ENCODE measurements at regions not wholly inside any gene's neighbourhood (a gene's known extent, or its start where the extent isn't known, plus 50 kb on each side); places are given as distances from the start of the nearest gene placed in this dataset.
"Not testable (repeated sequence)": the region's sequence is repeated elsewhere in the genome, so short reads cannot be mapped to it uniquely, and the experiment has no call there.

DNA sequence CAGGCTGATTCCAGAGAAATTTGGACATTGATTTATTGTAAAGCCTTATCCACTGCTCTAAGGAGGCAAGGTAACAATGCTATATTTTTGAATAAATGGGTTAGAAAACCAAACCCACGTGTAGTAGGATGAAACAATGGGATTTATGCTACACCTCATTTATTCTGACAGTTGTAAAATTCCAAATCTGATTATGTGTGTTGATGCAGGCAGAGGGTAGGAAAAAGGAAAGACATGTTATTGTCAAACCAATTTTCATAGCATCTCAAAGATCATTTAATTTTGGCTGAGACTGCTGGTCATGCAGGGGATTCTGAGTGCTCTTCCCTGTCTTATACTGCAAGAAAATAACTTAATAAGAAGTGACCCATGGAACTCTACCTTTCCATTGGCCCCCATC, 1219.9 kb upstream of the SORCS1 start:
- DNase-seq, result no peak

DNA sequence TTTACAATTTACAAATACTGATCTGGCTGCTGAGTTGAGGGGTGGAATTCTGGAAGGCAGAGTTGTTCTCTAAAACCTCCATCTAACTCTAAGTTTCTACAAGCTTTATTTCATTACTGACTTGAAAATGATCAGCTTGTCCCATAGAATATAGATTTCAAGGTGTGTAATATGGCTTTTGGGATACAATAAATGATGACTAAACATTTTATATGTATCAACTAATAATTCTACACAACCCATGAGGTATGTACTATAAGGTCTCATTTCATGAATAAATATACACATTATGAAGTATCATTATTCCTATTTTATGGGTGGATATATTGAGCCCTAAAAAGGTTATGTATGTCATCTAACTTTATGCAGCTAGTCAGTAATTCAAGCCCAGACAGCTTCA, 1214.3 kb upstream of the SORCS1 start:
- no peak for DNase-seq

DNA sequence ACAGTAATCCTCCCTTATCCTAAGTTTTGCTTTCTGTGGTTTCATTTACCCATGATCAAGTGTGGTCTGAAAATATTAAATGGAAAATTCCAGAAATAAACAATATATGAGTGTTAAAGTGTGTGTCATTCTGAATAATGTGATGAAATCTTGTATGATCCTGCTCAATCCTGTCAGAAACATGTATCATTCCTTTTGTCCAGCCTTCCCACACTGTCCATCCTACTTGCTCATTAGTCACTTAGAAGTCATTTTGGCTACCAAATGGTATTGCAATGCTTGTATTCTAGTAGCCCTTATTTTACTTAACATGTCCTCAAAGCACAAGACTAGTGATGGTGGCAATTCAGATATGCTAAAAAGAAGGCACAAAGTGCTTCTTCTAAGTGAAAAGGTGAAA, 1211.2 kb upstream of the SORCS1 start:
- no peak for DNase-seq

DNA sequence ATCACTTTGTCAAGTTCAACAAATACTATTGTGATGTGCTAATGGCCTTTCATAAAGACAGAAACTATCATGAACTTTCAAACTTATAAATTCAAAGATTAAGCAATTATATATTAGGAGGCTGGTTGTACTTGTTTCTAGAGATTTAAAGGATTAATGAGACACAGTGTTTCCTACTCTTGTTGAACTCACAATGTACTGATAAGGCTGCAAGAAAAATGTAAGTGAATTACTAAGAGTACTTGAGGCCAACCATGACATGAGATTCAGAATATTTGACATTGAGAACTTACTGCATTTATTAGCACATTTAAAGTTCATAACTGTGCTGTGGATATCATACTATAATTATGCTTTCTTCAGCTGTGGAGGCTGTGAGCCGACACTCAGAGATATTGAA, 1210.5 kb upstream of the SORCS1 start:
- no peak for DNase-seq

DNA sequence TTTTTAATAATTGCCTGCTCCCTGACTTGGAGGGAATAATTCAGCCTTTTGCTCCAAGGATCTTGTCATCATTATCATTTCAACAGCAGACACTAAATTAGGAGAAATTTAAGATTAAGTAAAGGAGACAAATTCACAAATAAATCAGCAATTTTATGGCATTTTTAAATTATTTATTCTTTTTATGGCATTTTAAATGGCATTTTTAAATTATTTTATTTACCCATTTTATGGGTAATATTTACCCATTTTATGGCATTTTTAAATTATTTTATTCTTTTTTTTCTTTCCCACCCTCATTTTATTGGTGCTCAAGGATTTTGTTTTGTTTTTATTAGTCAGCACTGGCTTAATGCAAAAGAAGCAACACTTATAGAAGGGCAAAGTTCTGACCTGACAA, 1201.0 kb upstream of the SORCS1 start:
- DNase-seq, result no peak

DNA sequence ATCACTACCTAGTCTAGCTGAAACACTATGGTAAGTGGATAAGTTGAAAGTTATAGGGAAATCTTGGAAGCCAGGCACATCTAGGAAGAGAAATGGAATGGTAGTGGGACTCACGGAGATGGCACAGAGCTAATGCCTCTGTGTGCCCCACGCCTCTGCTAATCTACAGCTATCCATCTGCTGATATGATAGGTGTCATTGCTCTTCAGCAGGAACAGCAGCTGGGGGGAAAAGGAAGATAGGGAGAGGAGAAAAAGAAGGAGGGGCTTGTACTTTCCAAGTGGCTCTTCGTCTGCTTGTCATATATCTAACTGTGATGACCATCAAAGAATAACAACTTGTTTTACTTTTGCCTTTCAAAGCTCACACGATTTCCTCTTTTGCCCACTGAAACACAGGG, 1199.1 kb upstream of the SORCS1 start:
- no peak for DNase-seq

DNA sequence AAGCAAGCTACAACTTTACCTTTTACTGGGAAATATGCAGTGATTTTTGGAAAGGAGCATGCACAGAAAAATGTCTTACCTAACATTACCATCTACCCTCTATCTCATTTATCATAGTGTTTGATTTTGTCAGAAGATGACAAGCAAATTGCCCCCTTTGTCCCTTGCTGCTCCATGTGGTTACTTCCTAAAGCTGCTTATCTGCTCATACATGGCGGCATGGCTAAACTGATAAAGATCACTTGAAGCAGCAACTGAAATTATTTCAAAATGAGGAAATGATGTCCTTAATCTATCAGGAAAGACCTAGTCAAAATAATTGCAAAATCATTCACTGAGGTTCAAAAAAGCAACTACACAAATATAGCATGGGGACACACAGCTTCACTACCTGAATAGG, 1198.5 kb upstream of the SORCS1 start:
- no peak for DNase-seq

DNA sequence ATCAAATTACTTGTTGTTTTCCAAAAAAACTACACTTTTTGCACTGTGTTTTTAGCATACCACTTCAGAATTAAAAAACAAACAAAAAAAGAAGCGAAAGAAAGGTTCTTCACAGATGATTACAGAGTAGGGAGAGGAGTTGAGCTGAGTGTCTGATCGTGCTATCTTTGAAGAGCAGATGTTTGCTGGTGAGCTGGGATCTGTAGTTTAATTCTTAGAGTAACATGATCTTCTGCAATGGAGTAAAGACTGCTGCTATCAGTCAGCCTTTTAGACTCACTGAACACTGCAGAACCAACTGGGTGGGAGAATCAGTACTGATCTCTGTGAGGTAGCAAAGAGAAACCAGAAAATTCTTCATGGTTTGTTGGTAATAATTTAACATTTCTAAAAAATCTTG, 1197.8 kb upstream of the SORCS1 start:
- DNase-seq, result no peak

DNA sequence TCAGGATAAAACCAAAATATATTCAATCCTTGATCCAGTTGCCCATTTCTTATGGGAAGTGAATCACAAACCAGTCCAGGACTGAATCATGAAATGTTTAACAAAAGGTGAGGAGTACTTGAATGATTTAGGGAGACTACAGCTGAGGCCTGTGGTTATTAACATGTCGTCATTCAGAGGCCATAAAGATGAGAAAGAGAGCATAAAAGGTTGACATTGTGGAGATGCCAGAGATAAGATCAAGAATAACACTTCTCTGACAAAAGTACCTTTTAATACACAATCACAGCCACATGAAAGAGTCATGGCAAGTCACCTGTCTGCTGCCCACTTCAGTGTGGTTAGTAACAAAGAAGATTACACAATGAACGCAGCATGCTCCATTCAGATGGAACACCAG, 1195.7 kb upstream of the SORCS1 start:
- DNase-seq, result no peak

DNA sequence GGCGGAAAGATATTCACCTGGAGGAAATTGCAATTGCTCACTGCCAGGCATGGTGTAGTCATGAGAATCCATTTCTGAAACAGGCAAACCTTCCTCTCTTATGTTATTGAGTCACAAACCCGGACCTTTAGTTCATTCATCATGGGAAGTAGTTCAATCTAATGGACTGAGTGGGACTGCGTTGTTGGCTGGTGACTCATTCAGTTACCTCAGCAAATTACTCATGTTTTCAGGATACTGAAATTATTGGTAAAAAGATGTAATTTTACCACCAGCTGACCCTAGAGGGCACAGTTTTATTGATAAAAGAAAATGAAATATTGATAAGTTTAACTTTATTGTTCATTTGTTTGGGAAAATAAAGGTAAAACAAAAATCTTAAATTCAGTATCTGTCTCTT, 1194.4 kb upstream of the SORCS1 start:
- no peak for DNase-seq

DNA sequence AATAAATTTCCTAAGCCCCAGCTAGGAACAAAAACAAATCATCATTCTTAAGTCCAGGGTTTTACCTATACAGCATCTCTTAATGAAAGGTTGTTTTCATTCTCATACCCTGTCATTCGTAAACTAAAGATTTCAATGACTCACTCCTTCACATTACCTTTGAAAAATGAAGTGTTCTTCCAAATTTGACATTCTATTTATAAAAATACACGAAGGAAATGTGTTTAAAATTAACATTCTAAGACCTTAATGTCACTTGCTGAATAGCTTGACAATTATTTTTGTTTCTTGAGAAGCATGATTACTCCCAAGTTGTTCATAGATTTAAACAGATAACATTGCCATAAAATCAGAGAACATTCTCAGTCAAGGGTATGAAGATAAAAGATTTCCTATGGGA, 1188.3 kb upstream of the SORCS1 start:
- no peak for DNase-seq

DNA sequence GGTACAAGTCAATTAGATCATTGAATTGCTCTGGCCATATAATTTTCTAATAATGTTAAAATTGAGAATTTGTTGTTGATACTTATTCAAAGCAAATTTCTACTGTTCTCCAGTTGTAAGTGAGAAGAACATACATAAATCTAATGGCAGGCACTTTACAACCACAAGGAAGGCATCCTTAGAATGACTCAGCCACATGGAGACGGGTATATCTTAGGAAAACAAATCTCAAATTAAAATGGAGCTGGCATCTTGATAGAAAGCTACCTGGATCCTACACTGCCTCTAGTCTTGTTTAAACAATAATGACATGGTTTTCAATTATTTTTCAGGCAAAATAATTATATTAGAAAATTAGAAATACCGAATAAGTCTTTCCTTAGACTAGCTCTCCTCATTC, 1183.7 kb upstream of the SORCS1 start:
- no peak for DNase-seq

DNA sequence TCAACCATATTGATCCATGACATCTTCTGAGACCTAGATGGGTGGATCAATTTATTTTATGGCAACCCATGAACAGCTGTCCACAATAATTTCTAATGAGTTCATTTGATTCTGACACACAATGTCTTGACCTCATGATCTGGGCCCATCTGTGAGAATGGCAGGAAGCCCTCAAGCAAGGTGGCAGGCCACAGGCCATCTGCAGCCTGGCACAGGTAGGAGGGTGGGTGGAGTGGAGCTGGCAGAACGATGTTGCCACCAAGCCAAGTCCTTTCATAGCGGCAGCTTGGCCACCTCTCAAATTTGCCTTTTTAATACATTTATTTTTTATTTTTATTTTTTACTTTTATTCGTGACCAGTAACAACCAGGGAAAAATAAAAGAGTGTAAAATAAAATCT, 1181.6 kb upstream of the SORCS1 start:
- no peak for DNase-seq

DNA sequence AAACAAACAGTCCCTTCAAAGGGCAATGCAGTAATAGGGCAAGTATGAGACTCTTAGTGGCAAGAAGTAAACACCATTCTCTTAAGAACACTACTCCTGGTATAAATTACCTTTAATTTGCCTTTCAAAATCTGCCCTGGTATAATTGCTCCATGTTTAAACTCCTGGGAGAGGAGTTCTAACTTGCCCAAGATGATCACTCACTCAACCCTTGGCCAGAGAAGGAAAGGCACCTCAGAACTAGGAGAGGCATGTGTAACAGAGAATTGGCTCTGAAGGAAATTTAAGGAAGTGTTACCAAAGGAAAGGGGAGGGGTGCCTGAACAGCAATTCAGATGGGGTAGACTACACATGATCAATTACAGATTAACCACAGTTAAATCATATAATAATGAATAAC, 1173.6 kb upstream of the SORCS1 start:
- DNase-seq, result no peak

DNA sequence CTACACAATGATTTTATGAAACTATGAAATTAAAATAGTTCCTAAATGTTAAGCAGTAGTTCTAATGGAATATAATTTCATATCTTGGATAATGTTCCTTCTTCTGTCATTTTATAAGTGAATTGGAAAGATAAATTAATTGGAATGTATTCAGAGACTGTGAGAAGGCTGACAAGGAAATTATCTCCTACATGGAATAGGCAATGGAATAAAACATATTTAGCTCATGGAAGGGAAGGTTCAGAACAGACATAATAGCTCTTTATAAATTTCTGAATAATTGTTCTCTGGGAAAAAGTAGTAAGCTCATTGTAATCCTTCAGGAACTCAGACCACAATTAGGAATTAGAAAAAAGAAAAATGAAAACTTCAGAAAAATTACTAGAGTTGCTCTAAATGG, 1172.3 kb upstream of the SORCS1 start:
- no peak for DNase-seq

DNA sequence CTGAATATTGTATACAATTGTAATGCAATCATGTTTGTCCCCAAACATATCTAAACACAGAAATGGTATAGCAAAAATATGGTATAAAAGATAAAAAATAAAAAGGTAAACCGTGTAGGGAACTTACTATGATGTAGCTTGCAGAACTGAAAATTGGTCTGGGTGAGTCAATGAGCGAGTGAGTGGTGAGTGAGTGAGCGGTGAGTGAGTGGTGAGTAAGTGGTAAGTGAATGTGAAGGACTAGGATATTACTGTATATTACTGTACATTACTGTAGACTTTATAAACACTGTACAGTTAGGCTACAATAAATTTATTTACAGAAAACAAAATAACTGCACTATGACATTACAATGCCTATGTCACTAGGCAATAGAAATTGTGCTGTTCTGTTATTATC, 1163.2 kb upstream of the SORCS1 start:
- DNase-seq, result no peak

DNA sequence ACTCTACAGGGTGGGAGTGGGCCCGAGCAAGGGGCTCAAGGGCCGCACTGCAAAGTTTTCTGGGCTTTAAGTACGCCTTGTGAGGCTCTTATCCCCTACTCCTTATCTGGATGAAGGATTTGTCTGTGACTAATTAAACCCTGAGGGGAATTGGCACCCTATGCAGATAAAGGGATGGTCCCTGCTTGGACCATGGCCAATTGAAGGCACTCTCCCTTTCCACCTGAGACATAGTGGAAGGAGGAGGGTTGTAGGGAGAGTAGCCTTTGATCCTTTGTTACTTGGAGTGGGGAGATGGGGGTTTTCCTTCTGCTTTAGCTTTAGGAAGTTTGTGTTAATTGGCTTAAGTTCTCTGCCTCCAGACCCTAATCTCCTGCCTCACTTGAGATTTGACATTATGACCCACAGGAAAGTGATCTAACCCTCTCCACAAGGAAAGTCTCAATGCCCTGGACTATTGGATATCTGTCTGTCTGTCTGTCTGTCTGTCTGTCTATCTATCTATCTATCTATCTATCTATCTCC, 1158.8 kb upstream of the SORCS1 start:
- no peak for DNase-seq

DNA sequence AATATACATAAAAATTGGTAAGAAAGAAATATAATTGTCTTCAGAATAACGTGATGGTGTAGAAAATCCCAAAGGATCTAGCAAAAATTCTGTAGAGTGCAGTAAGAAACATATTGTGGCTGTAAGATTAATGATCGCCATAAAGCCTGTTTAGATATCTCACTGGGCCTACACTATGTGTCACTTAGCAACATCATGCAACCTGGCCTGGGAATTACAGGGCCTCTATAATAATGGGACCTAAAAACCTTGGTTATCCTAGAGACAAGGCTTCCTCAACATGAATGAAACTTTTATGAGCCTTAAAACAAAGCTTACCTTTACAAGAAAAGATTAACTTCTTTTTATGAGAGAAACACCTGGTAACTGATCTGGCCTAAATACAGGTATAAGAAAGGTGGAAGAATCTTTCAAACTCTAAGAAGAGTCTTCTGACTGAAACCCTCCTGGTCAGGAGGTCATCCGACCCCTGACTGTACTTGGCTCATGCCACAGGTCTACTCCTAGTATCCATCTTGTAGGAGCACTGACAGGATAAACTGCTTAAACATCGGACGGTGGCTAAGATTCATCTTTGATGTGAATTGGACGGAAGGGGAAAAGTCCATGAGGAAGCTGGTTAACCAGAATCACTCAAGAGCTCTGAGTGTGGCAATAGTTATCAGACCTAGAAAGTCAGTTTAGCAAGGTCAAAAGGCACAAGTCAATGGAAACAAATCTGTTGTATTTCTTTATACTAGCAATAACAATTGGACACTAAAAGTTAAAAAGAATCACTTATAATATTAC, 1155.1 kb upstream of the SORCS1 start:
- no peak for DNase-seq

DNA sequence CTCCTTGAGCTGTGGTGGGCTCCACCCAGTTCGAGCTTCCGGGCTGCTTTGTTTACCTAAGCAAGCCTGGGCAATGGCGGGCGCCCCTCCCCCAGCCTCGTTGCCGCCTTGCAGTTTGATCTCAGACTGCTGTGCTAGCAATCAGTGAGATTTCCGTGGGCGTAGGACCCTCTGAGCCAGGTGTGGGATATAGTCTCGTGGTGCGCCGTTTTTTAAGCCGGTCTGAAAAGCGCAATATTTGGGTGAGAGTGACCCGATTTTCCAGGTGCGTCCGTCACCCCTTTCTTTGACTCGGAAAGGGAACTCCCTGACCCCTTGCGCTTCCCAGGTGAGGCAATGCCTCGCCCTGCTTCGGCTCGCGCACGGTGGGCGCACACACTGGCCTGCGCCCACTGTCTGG, 1151.1 kb upstream of the SORCS1 start:
- DNase-seq, result not testable (repeated sequence)

DNA sequence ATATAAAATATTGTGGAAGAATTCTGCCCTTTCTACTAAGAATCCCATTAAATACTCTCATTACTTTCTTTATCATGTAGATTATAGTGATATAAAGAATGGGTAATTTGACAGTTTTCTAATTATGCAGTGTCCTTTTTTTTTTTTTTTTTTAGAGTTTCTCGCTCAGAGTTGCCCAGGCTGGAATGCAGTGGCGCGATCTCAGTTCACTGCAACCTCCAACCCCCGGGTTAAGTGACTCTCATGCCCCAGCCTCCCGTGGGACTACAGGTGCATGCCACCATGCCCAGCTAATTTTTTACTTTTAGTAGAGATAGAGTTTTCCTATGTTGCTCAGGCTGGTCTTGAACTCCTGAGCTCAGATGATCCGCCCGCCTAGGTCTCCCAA, 1143.4 kb upstream of the SORCS1 start:
- DNase-seq, result no peak

DNA sequence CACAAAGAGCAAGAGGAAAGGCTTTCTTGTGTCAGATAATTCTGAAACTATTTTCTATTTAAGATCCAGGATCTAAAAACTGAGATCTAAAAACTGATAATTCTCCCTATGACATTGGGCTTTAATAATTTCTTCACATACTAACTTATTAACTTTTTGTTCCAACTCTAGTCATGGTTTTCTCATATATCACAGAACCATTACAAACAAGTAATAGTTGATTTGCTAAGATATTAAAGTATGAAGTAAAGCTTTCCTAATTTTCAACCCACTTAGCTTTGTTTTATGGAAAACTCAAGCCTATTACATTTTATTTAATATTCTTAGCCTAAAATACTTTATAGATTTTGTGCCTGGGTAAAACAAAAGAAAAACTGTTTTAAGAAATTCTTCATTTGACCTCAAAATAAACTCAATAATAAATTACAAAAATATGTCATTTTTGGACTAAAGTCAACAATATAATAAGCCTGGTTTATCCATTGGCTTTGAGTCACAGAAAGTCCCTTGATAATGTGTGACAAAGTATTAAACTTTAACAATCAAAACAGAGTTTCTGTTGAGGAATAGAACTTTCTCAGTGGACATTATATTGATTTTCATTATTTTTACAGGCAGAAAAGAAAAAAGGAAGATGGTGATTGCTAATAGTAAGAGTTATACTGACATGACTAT, 1142.9 kb upstream of the SORCS1 start:
- no peak for DNase-seq

DNA sequence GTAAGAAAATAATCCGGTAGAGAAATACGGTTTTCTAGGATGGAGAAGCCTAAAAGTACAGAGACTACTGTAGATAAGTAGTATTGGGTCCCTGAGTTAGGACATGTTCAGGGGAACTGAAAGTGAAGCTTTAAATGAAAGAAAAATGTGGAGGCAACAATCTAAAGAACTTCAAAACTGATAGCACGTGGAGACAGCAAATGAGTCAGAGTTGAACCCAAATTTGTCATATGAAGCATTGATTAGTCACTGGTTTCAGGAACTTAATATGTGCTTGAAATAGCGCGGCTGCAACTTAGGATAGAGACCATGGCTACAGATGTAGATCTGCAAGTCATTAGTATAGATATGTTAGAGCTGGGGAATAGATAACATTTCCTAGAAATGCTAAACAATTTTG, 1138.6 kb upstream of the SORCS1 start:
- DNase-seq, result no peak

DNA sequence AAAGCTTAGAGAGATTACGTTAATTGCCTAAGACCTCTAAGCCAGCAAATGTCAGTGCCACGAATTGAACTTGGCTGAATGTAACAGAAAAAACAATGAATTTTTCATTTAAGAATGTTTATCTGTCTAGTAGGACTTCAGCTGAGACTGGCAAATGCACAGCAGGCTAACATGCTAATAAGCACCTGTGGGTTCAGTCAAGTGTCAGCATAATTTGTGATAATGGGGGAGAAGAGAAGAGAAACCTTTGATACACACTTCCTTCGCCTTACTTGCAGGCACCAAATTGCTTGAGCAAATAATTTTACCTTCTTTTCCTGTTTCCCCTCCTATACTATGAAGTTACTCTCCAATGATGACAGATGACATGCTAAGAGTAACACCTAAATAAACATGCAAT, 1136.5 kb upstream of the SORCS1 start:
- no peak for DNase-seq

DNA sequence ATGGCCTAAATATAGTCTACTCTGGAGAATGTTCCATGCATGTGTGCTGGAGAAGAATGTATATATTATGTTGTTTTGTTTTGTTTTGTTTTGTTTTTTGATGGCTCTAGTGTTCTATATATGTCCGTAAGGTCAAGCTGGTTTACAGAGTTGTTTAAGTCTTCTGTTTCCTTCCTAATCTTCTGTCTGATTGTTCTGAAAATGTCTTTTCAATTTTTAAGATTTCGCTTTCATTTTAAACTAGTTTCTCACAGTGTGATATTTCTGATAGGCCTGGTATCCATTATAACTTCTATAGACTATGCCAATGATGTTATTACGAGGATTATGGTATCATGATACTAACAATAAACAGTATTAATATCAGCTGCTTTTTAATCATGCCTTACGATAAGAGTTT, 1126.3 kb upstream of the SORCS1 start:
- no peak for DNase-seq

Data from right hindlimb (tissue), 1 donor.